Neural cell (in vitro differentiated cells): ENCODE measurements at regions not wholly inside any gene's neighbourhood (a gene's known extent, or its start where the extent isn't known, plus 50 kb on each side); places are given as distances from the start of the nearest gene placed in this dataset.

Experiments
- H2AFZ ChIP-seq: fragments of 200-600, 300-800 bp; sonication (generic), shearing (Covaris generic); 2 replicates; pipeline ENCODE4 v1.6.0; 2014; ENCODE audit warnings: low read depth, mild to moderate bottlenecking, antibody characterized with exemption, low read length, moderate library complexity
- H3F3A ChIP-seq: fragments of 200-600 bp; shearing (Covaris generic); 2 replicates; pipeline ENCODE4 v1.6.1; 2016; ENCODE audit warnings: mild to moderate bottlenecking, moderate library complexity, mixed read lengths, antibody characterized with exemption, low read length; ENCODE audit not compliant: insufficient read depth, poor library complexity, severe bottlenecking
- H3K27ac ChIP-seq: fragments of 200-600, 300-800 bp; sonication (generic), shearing (Covaris generic); 2 replicates; pipeline ENCODE4 v1.5.1; 2014; ENCODE audit warnings: mild to moderate bottlenecking, low read length, moderate library complexity
- H3K27me3 ChIP-seq: fragments of 300-800, 200-600 bp; sonication (generic), shearing (Covaris generic); 2 replicates; pipeline ENCODE4 v1.6.0; 2014; ENCODE audit warnings: mild to moderate bottlenecking, low read depth, low read length, moderate library complexity; ENCODE audit not compliant: insufficient read depth
- H3K36me3 ChIP-seq: fragments of 300-800, 200-600 bp; sonication (generic), shearing (Covaris generic); 2 replicates; pipeline ENCODE4 v1.5.1; 2014; ENCODE audit warnings: mild to moderate bottlenecking, antibody characterized with exemption, low read length, moderate library complexity; ENCODE audit not compliant: insufficient read depth
- H3K4me2 ChIP-seq: fragments of 300-800, 200-600 bp; sonication (generic), shearing (Covaris generic); 2 replicates; pipeline ENCODE4 v1.6.0; 2014; ENCODE audit warnings: mild to moderate bottlenecking, low read length
- H3K4me3 ChIP-seq: fragments of 300-800, 200-600 bp; sonication (generic), shearing (Covaris generic); 2 replicates; pipeline ENCODE4 v1.5.1; 2014; ENCODE audit warnings: mild to moderate bottlenecking, low read length, moderate library complexity
- H3K79me2 ChIP-seq: fragments of 200-600 bp; shearing (Covaris generic); replicated peaks from 2 replicates; pipeline ENCODE4 v1.6.0; 2014; ENCODE audit warnings: mild to moderate bottlenecking, low read length, moderate library complexity; ENCODE audit not compliant: insufficient read depth
- H3K9ac ChIP-seq: fragments of 300-800, 200-600 bp; sonication (generic), shearing (Covaris generic); 2 replicates; pipeline ENCODE4 v1.6.1; 2016; ENCODE audit warnings: mild to moderate bottlenecking, low read length, mixed read lengths
- H3K9me2 ChIP-seq: fragments of 200-600 bp; shearing (Covaris generic); 2 replicates; pipeline ENCODE4 v1.6.1; 2016; ENCODE audit warnings: mild to moderate bottlenecking, low read length, mixed read lengths; ENCODE audit not compliant: insufficient read depth
- H3K9me3 ChIP-seq: fragments of 200-600, 300-800 bp; sonication (generic), shearing (Covaris generic); 2 replicates; pipeline ENCODE4 v1.6.1; 2016; ENCODE audit warnings: mild to moderate bottlenecking, mixed run types, low read length, moderate library complexity, mixed read lengths
- H4K20me1 ChIP-seq: fragments of 200-600 bp; shearing (Covaris generic); 2 replicates; pipeline ENCODE4 v1.6.1; 2016; ENCODE audit warnings: mild to moderate bottlenecking, mixed run types; ENCODE audit not compliant: insufficient read depth
- EP300 ChIP-seq: fragments of 450-650 bp; conservative IDR thresholded peaks from 2 replicates; pipeline ENCODE4 v1.6.1; 2014; ENCODE audit warnings: antibody characterized with exemption, mild to moderate bottlenecking, moderate library complexity; ENCODE audit not compliant: poor library complexity, severe bottlenecking
- EZH2 ChIP-seq: fragments of 200-600, 300-800 bp; shearing (Covaris generic), sonication (generic); IDR thresholded peaks from 2 replicates; pipeline ENCODE4 v1.6.1; 2014; ENCODE audit warnings: antibody characterized with exemption, low read length, borderline replicate concordance, mild to moderate bottlenecking; ENCODE audit not compliant: insufficient read depth, poor library complexity, severe bottlenecking
- MXI1 ChIP-seq: fragments of 450-650 bp; conservative IDR thresholded peaks from 2 replicates; pipeline ENCODE4 v1.6.1; 2014; ENCODE audit warnings: antibody characterized with exemption, mild to moderate bottlenecking; ENCODE audit not compliant: poor library complexity, severe bottlenecking
- POLR2AphosphoS5 ChIP-seq: IDR thresholded peaks from 2 replicates; pipeline ENCODE4 v1.6.1; 2012
- RAD21 ChIP-seq: fragments of 450-650 bp; conservative IDR thresholded peaks from 2 replicates; pipeline ENCODE4 v1.6.1; 2014; ENCODE audit warnings: antibody characterized with exemption, mild to moderate bottlenecking, moderate library complexity
- SMC3 ChIP-seq: fragments of 450-650 bp; conservative IDR thresholded peaks from 2 replicates; pipeline ENCODE4 v1.6.1; 2014; ENCODE audit warnings: antibody characterized with exemption, mild to moderate bottlenecking, moderate library complexity; ENCODE audit not compliant: poor library complexity
- TAF1 ChIP-seq: IDR thresholded peaks from 2 replicates; pipeline ENCODE4 v1.6.1; 2012; ENCODE audit warnings: low read depth
- TF ChIP-seq, protein P1 (sequence below): fragments of 450-650 bp; IDR thresholded peaks from 2 replicates; pipeline ENCODE4 v1.5.1; 2014; ENCODE audit warnings: antibody characterized with exemption, mild to moderate bottlenecking, moderate library complexity; ENCODE audit not compliant: poor library complexity, severe bottlenecking
- TF ChIP-seq, protein P2 (sequence below): IDR thresholded peaks from 2 replicates; pipeline ENCODE4 v1.6.1; 2012; ENCODE audit warnings: borderline replicate concordance

DNA sequence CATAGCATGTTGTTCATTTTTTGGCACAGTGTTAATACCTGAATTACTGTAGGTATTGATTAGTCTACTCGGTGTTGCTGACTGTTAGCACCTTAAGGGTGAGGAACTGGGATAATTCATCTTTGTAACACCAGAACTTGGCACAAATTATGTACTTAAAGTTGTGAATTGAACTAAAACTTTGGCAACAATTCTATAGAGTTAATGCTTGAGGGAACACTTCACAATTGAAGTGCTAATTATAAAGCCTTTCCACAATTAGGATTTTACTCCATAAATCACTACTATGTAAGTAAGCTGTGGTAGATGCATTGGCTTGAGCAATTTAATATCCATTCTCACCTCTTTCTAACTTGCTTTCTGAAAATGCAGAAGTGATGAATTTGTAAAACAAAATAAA lies 686.7 kb downstream of the PDHA2 start:
- Histone ChIP-seq H3F3A (no peaks in the 10 kb centered on the region), H3K4me3 (no peak overlapping the region), H3K36me3 (no peaks in the 10 kb centered on the region), H4K20me1 (no peaks in the 10 kb centered on the region), H3K27me3 (no peaks in the 10 kb centered on the region), H3K79me2 (no peaks in the 10 kb centered on the region), H3K9me3 (no peaks in the 10 kb centered on the region), H3K27ac (no peak overlapping the region), H3K9ac (no peak overlapping the region), H3K4me2 (no peak overlapping the region), H3K9me2 (no peaks in the 10 kb centered on the region), H2AFZ (no peak overlapping the region)
- TF ChIP-seq POLR2AphosphoS5 (no peak), RAD21 (no peak)
- TF ChIP-seq, protein P1, sequence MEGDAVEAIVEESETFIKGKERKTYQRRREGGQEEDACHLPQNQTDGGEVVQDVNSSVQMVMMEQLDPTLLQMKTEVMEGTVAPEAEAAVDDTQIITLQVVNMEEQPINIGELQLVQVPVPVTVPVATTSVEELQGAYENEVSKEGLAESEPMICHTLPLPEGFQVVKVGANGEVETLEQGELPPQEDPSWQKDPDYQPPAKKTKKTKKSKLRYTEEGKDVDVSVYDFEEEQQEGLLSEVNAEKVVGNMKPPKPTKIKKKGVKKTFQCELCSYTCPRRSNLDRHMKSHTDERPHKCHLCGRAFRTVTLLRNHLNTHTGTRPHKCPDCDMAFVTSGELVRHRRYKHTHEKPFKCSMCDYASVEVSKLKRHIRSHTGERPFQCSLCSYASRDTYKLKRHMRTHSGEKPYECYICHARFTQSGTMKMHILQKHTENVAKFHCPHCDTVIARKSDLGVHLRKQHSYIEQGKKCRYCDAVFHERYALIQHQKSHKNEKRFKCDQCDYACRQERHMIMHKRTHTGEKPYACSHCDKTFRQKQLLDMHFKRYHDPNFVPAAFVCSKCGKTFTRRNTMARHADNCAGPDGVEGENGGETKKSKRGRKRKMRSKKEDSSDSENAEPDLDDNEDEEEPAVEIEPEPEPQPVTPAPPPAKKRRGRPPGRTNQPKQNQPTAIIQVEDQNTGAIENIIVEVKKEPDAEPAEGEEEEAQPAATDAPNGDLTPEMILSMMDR: no peak

DNA sequence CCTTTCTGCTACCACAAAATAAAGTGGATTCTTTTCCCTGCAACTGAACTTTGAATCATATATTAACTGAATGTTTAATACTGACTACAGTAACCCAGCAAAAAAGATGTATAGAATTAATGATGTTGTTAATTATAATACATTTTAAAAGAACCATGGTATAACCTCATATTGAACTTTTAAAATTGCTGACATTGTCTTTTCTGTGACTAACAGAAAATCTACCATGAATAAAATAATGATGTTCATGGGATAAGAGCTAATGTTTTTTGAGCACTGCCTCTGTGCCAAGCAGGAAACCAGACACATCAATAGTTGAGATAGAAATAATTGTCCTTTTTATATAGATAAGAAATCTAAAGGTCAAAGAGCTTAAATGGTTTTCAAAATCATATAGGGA lies 691.9 kb downstream of the PDHA2 start:
- no peak overlapping the region for H2AFZ ChIP-seq
- no peaks in the 10 kb centered on the region for H4K20me1 ChIP-seq
- H3F3A ChIP-seq: no peaks in the 10 kb centered on the region
- no peak overlapping the region for H3K4me2 ChIP-seq
- TF ChIP-seq, protein P2, sequence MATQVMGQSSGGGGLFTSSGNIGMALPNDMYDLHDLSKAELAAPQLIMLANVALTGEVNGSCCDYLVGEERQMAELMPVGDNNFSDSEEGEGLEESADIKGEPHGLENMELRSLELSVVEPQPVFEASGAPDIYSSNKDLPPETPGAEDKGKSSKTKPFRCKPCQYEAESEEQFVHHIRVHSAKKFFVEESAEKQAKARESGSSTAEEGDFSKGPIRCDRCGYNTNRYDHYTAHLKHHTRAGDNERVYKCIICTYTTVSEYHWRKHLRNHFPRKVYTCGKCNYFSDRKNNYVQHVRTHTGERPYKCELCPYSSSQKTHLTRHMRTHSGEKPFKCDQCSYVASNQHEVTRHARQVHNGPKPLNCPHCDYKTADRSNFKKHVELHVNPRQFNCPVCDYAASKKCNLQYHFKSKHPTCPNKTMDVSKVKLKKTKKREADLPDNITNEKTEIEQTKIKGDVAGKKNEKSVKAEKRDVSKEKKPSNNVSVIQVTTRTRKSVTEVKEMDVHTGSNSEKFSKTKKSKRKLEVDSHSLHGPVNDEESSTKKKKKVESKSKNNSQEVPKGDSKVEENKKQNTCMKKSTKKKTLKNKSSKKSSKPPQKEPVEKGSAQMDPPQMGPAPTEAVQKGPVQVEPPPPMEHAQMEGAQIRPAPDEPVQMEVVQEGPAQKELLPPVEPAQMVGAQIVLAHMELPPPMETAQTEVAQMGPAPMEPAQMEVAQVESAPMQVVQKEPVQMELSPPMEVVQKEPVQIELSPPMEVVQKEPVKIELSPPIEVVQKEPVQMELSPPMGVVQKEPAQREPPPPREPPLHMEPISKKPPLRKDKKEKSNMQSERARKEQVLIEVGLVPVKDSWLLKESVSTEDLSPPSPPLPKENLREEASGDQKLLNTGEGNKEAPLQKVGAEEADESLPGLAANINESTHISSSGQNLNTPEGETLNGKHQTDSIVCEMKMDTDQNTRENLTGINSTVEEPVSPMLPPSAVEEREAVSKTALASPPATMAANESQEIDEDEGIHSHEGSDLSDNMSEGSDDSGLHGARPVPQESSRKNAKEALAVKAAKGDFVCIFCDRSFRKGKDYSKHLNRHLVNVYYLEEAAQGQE: no peak
- TF ChIP-seq TAF1 (no peak), SMC3 (no peak), EP300 (no peak), POLR2AphosphoS5 (no peak), EZH2 (no peak), MXI1 (no peak), RAD21 (no peak)
- TF ChIP-seq, protein P1: no peak
- no peaks in the 10 kb centered on the region for H3K79me2 ChIP-seq
- H3K9me2 ChIP-seq: no peaks in the 10 kb centered on the region
- H3K27ac ChIP-seq: no peak overlapping the region
- H3K27me3 ChIP-seq: no peaks in the 10 kb centered on the region
- H3K9ac ChIP-seq: no peak overlapping the region
- H3K4me3 ChIP-seq: no peak overlapping the region
- no peaks in the 10 kb centered on the region for H3K36me3 ChIP-seq
- H3K9me3 ChIP-seq: no peaks in the 10 kb centered on the region
